Liver (tissue), 8 donors: ENCODE measurements at regions not wholly inside any gene's neighbourhood (a gene's known extent, or its start where the extent isn't known, plus 50 kb on each side); places are given as distances from the start of the nearest gene placed in this dataset.

Experiments used
- DNase-seq: peaks from one replicate; pipeline ENCODE4 v3.0.0-alpha.2; 2017; ENCODE audit warnings: low spot score
- H3K27ac ChIP-seq, 2 donors: one replicate each; pipeline ENCODE4 v1.7.0; 2013; ENCODE audit warnings: inconsistent platforms in 2 of 2, low read length in 2 of 2, control low read depth in 1 of 2, low read depth in 1 of 2, mild to moderate bottlenecking in 1 of 2
- H3K27me3 ChIP-seq, 4 donors: one replicate each; pipeline versions ENCODE4 v1.6.1 to v1.7.0; 2013; ENCODE audit warnings: low read length in 3 of 4, inconsistent platforms in 1 of 4, mild to moderate bottlenecking in 1 of 4, moderate library complexity in 1 of 4; ENCODE audit not compliant: control insufficient read depth in 4 of 4, insufficient read depth in 4 of 4
- H3K36me3 ChIP-seq, 4 donors: one replicate each; pipeline versions ENCODE4 v1.6.1 to v1.7.0; 2013; ENCODE audit warnings: low read length in 3 of 4, mild to moderate bottlenecking in 3 of 4, low read depth in 1 of 4, moderate library complexity in 1 of 4; ENCODE audit not compliant: control insufficient read depth in 4 of 4, insufficient read depth in 3 of 4
- H3K4me1 ChIP-seq, 4 donors: one replicate each; pipeline versions ENCODE4 v1.6.1 to v1.7.0; 2013; ENCODE audit warnings: low read length in 3 of 4, mild to moderate bottlenecking in 3 of 4, moderate library complexity in 1 of 4; ENCODE audit not compliant: control insufficient read depth in 4 of 4, insufficient read depth in 4 of 4
- H3K4me3 ChIP-seq, 3 donors: one replicate each; pipeline versions ENCODE4 v1.6.1 to v1.7.0; 2013; ENCODE audit warnings: low read length in 3 of 3, control low read depth in 1 of 3, low read depth in 1 of 3, mild to moderate bottlenecking in 1 of 3
- H3K9ac ChIP-seq, 2 donors: one replicate each; pipeline ENCODE4 v1.7.0; 2013; ENCODE audit warnings: low read length in 2 of 2, mild to moderate bottlenecking in 2 of 2, moderate library complexity in 2 of 2, control low read depth in 1 of 2, low read depth in 1 of 2
- H3K9me3 ChIP-seq, 4 donors: one replicate each; pipeline versions ENCODE4 v1.6.1 to v1.7.0; 2013; ENCODE audit warnings: low read length in 3 of 4; ENCODE audit not compliant: control insufficient read depth in 4 of 4
- EGR1 ChIP-seq, 2 donors: IDR thresholded peaks; 2 replicates each; pipeline ENCODE4 v1.6.1; 2016 to 2018; ENCODE audit warnings: antibody characterized with exemption in 2 of 2, low read depth in 2 of 2
- FOXA1 ChIP-seq: IDR thresholded peaks from 2 replicates; pipeline ENCODE4 v1.6.1; 2016; ENCODE audit warnings: antibody characterized with exemption
- FOXA2 ChIP-seq: IDR thresholded peaks from 2 replicates; pipeline ENCODE4 v1.6.1; 2016; ENCODE audit warnings: antibody characterized with exemption
- GABPA ChIP-seq, 2 donors: IDR thresholded peaks in 1 of 2; conservative IDR thresholded peaks in 1 of 2; 2 replicates each; pipeline ENCODE4 v1.6.1; 2016; ENCODE audit warnings: antibody characterized with exemption in 2 of 2, mild to moderate bottlenecking in 1 of 2, moderate library complexity in 1 of 2
- HNF4A ChIP-seq, 2 donors: conservative IDR thresholded peaks; 2 replicates each; pipeline ENCODE4 v1.6.1; 2016; ENCODE audit warnings: antibody characterized with exemption in 2 of 2, mild to moderate bottlenecking in 2 of 2
- HNF4G ChIP-seq: IDR thresholded peaks from 2 replicates; pipeline ENCODE4 v1.6.1; 2016; ENCODE audit warnings: antibody characterized with exemption
- JUND ChIP-seq, 2 donors: IDR thresholded peaks; 2 replicates each; pipeline ENCODE4 v1.6.1; 2016; ENCODE audit warnings: antibody characterized with exemption in 2 of 2
- NR2F2 ChIP-seq: IDR thresholded peaks from 2 replicates; pipeline ENCODE4 v1.6.1; 2016; ENCODE audit warnings: antibody characterized with exemption
- RAD21 ChIP-seq, 2 donors: IDR thresholded peaks; 2 replicates each; pipeline ENCODE4 v1.6.1; 2016; ENCODE audit warnings: antibody characterized with exemption in 2 of 2, mild to moderate bottlenecking in 2 of 2
- RXRA ChIP-seq, 2 donors: IDR thresholded peaks; 2 replicates each; pipeline ENCODE4 v1.6.1; 2017 to 2018; ENCODE audit warnings: antibody characterized with exemption in 2 of 2, mild to moderate bottlenecking in 1 of 2
- SP1 ChIP-seq: IDR thresholded peaks from 2 replicates; pipeline ENCODE4 v1.6.1; 2018; ENCODE audit warnings: antibody characterized with exemption, mild to moderate bottlenecking
- TAF1 ChIP-seq: conservative IDR thresholded peaks from 2 replicates; pipeline ENCODE4 v1.6.1; 2016; ENCODE audit warnings: antibody characterized with exemption, mild to moderate bottlenecking
- YY1 ChIP-seq: IDR thresholded peaks from 2 replicates; pipeline ENCODE4 v1.6.1; 2016; ENCODE audit warnings: antibody characterized with exemption, mild to moderate bottlenecking
- WGBS: extraction: QIAGEN DNeasy Blood & Tissue Kit; methylation state at CpG from one replicate; pipeline ENCODE4 v1.1.7; 2013; 5-methylcytosine and 5-hydroxymethylcytosine counted together
- TF ChIP-seq, protein P1 (sequence below): IDR thresholded peaks from 2 replicates; pipeline ENCODE4 v1.6.1; 2016; ENCODE audit warnings: antibody characterized with exemption
- TF ChIP-seq, protein P2 (sequence below): IDR thresholded peaks from 2 replicates; pipeline ENCODE4 v1.6.1; 2016; ENCODE audit warnings: antibody characterized with exemption, mild to moderate bottlenecking
- TF ChIP-seq, protein P3 (sequence below): fragments of 150-350 bp; IDR thresholded peaks from 2 replicates; pipeline ENCODE4 v1.5.1; 2017; ENCODE audit warnings: improper control_type of control experiment, low read depth, low read length; ENCODE audit not compliant: missing input control
- TF ChIP-seq, protein P4 (sequence below): IDR thresholded peaks from 2 replicates; pipeline ENCODE4 v1.6.1; 2016; ENCODE audit warnings: antibody characterized with exemption
- TF ChIP-seq, protein P5 (sequence below): IDR thresholded peaks from 2 replicates; pipeline ENCODE4 v1.6.1; 2016; ENCODE audit warnings: antibody characterized with exemption
- donor health status: healthy.
- donor health status: healthy.
- donor health status: healthy.
- donor health status: healthy.
- donor health status: healthy.

DNA sequence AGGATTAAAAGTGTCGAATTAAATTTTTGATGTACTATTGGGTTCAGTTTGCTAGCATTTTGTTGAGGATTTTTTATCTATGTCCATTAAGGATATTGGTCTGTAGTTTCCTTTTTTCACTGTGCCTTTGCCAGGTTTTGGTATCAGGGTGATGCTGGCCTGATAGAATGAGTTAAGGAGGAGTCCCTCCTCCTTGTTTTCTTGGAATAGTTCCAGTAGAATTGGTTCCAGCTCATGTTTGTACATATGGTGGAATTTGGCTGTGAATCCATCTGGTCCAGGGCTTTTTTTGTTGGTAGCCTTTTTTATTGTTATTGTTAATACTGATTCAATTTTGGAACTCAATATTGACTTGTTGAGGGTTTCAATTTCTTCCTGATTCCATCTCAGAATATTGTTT, 141.8 kb downstream of the SIM1 start:
- Histone ChIP-seq H3K36me3 (no peaks in the 10 kb centered on the region), H3K9me3 (peaks cover 0 to 3% (median 0%) of the 10 kb centered on the region in 4 donors), H3K27me3 (no peaks in the 10 kb centered on the region), H3K4me1 (no peaks in the 10 kb centered on the region), H3K4me3 (no peak overlapping the region), H3K9ac (no peak overlapping the region), H3K27ac (no peak overlapping the region)
- DNase-seq: no peak
- TF ChIP-seq TAF1 (no peak), RAD21 (IDR thresholded peaks at IDR 0.05) (no peak), YY1 (no peak), NR2F2 (no peak), SP1 (no peak), JUND (IDR thresholded peaks at IDR 0.05) (no peak), FOXA1 (no peak), GABPA (IDR thresholded peaks at IDR 0.05 in 1 of 2, conservative IDR thresholded peaks at IDR 0.05 in 1 of 2) (no peak), FOXA2 (no peak), HNF4G (no peak), EGR1 (IDR thresholded peaks at IDR 0.05; ENCODE audit: low read depth in 2 of 2) (no peak), HNF4A (conservative IDR thresholded peaks at IDR 0.05) (no peak), RXRA (IDR thresholded peaks at IDR 0.05) (no peak)
- TF ChIP-seq, protein P1, sequence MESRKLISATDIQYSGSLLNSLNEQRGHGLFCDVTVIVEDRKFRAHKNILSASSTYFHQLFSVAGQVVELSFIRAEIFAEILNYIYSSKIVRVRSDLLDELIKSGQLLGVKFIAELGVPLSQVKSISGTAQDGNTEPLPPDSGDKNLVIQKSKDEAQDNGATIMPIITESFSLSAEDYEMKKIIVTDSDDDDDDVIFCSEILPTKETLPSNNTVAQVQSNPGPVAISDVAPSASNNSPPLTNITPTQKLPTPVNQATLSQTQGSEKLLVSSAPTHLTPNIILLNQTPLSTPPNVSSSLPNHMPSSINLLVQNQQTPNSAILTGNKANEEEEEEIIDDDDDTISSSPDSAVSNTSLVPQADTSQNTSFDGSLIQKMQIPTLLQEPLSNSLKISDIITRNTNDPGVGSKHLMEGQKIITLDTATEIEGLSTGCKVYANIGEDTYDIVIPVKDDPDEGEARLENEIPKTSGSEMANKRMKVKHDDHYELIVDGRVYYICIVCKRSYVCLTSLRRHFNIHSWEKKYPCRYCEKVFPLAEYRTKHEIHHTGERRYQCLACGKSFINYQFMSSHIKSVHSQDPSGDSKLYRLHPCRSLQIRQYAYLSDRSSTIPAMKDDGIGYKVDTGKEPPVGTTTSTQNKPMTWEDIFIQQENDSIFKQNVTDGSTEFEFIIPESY: no peak
- TF ChIP-seq, protein P2, sequence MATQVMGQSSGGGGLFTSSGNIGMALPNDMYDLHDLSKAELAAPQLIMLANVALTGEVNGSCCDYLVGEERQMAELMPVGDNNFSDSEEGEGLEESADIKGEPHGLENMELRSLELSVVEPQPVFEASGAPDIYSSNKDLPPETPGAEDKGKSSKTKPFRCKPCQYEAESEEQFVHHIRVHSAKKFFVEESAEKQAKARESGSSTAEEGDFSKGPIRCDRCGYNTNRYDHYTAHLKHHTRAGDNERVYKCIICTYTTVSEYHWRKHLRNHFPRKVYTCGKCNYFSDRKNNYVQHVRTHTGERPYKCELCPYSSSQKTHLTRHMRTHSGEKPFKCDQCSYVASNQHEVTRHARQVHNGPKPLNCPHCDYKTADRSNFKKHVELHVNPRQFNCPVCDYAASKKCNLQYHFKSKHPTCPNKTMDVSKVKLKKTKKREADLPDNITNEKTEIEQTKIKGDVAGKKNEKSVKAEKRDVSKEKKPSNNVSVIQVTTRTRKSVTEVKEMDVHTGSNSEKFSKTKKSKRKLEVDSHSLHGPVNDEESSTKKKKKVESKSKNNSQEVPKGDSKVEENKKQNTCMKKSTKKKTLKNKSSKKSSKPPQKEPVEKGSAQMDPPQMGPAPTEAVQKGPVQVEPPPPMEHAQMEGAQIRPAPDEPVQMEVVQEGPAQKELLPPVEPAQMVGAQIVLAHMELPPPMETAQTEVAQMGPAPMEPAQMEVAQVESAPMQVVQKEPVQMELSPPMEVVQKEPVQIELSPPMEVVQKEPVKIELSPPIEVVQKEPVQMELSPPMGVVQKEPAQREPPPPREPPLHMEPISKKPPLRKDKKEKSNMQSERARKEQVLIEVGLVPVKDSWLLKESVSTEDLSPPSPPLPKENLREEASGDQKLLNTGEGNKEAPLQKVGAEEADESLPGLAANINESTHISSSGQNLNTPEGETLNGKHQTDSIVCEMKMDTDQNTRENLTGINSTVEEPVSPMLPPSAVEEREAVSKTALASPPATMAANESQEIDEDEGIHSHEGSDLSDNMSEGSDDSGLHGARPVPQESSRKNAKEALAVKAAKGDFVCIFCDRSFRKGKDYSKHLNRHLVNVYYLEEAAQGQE: no peak
- TF ChIP-seq, protein P3, sequence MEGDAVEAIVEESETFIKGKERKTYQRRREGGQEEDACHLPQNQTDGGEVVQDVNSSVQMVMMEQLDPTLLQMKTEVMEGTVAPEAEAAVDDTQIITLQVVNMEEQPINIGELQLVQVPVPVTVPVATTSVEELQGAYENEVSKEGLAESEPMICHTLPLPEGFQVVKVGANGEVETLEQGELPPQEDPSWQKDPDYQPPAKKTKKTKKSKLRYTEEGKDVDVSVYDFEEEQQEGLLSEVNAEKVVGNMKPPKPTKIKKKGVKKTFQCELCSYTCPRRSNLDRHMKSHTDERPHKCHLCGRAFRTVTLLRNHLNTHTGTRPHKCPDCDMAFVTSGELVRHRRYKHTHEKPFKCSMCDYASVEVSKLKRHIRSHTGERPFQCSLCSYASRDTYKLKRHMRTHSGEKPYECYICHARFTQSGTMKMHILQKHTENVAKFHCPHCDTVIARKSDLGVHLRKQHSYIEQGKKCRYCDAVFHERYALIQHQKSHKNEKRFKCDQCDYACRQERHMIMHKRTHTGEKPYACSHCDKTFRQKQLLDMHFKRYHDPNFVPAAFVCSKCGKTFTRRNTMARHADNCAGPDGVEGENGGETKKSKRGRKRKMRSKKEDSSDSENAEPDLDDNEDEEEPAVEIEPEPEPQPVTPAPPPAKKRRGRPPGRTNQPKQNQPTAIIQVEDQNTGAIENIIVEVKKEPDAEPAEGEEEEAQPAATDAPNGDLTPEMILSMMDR: no peak
- TF ChIP-seq, protein P4, sequence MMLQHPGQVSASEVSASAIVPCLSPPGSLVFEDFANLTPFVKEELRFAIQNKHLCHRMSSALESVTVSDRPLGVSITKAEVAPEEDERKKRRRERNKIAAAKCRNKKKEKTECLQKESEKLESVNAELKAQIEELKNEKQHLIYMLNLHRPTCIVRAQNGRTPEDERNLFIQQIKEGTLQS: no peak
- TF ChIP-seq, protein P5, sequence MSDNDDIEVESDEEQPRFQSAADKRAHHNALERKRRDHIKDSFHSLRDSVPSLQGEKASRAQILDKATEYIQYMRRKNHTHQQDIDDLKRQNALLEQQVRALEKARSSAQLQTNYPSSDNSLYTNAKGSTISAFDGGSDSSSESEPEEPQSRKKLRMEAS: no peak
- WGBS: 66% methylated on average over 1 of the region's 1 CpG
